ENCODE measurements at regions not wholly inside any gene's neighbourhood (a gene's known extent, or its start where the extent isn't known, plus 50 kb on each side); places are given as distances from the start of the nearest gene placed in this dataset.

GRCh38 chr17:79223471-79223870, 148.8 kb downstream of the ENGASE start:
- intact Hi-C loops (cut with micrococcal nuclease; ENCODE audit: unreplicated experiment) = no loop called here
- Histone ChIP-seq H3K27me3 (ENCODE audit: insufficient read depth, low read depth) (peaks cover 86% of the 10 kb centered on the region), H3K9me2 (ENCODE audit: insufficient read depth) (no peaks in the 10 kb centered on the region), H3K27ac (no peak overlapping the region), H2AFZ (no peak overlapping the region), H3K4me3 (no peak overlapping the region), H3K4me1 (replicated peaks; ENCODE audit: insufficient read depth) (no peaks in the 10 kb centered on the region), H3K79me2 (ENCODE audit: low read depth) (no peaks in the 10 kb centered on the region), H3K4me2 (no peak overlapping the region), H3K9me3 (ENCODE audit: insufficient read depth, low read depth) (no peaks in the 10 kb centered on the region), H3K36me3 (ENCODE audit: low read depth) (no peaks in the 10 kb centered on the region), H4K20me1 (ENCODE audit: insufficient read depth) (no peaks in the 10 kb centered on the region), H3F3A (ENCODE audit: insufficient read depth, low read depth) (no peaks in the 10 kb centered on the region)
- CTCF ChIA-PET = no interaction called here
- TF ChIP-seq EZH2 (IDR thresholded peaks at IDR 0.05; ENCODE audit: low read depth) (no peak), CTCF (conservative IDR thresholded peaks at IDR 0.05) (no peak)
- POLR2A ChIA-PET (ENCODE audit: unreplicated experiment) = no interaction called here
- no peak for DNase-seq
- BruUV-seq (replicated peaks) = no TSS peak

- BruUV-seq (replicated peaks) = no TSS peak
- H4K20me1 ChIP-seq (ENCODE audit: insufficient read depth) = no peaks in the 10 kb centered on the region
- no peak overlapping the region for H3K4me2 ChIP-seq
- H3K4me3 ChIP-seq = no peak overlapping the region
- TF ChIP-seq EZH2 (IDR thresholded peaks at IDR 0.05; ENCODE audit: low read depth) (no peak), CTCF (conservative IDR thresholded peaks at IDR 0.05) (no peak)
- DNase-seq = no peak
- H3K9me2 ChIP-seq (ENCODE audit: insufficient read depth) = no peaks in the 10 kb centered on the region
- no peaks in the 10 kb centered on the region for H3F3A ChIP-seq (ENCODE audit: insufficient read depth, low read depth)
- H3K36me3 ChIP-seq (ENCODE audit: low read depth) = no peaks in the 10 kb centered on the region
- H3K79me2 ChIP-seq (ENCODE audit: low read depth) = no peaks in the 10 kb centered on the region
- H3K27ac ChIP-seq = no peak overlapping the region
- POLR2A ChIA-PET (ENCODE audit: unreplicated experiment) = no interaction called here
- no peaks in the 10 kb centered on the region for H3K9me3 ChIP-seq (ENCODE audit: insufficient read depth, low read depth)
- H3K27me3 ChIP-seq (ENCODE audit: insufficient read depth, low read depth) = peaks cover 89% of the 10 kb centered on the region
- CTCF ChIA-PET = no interaction called here
- intact Hi-C loops (cut with micrococcal nuclease; ENCODE audit: unreplicated experiment) = no loop called here
- H2AFZ ChIP-seq = no peak overlapping the region
- H3K4me1 ChIP-seq (replicated peaks; ENCODE audit: insufficient read depth) = no peaks in the 10 kb centered on the region
Observed at GRCh38 chr17:79221597-79221996, 147.0 kb downstream of the ENGASE start.

GRCh38 chr17:79220713-79221291, 146.2 kb downstream of the ENGASE start:
- intact Hi-C loops (cut with micrococcal nuclease; ENCODE audit: unreplicated experiment) = no loop called here
- no peak for TF ChIP-seq EZH2 (IDR thresholded peaks at IDR 0.05; ENCODE audit: low read depth)
- no peak for TF ChIP-seq CTCF (conservative IDR thresholded peaks at IDR 0.05)
- Histone ChIP-seq H3F3A (ENCODE audit: insufficient read depth, low read depth) (no peaks in the 10 kb centered on the region), H3K79me2 (ENCODE audit: low read depth) (no peaks in the 10 kb centered on the region), H3K27ac (no peak overlapping the region), H3K9me3 (ENCODE audit: insufficient read depth, low read depth) (no peaks in the 10 kb centered on the region), H4K20me1 (ENCODE audit: insufficient read depth) (no peaks in the 10 kb centered on the region; the same call in 1 of the 2 replicates), H3K36me3 (ENCODE audit: low read depth) (no peaks in the 10 kb centered on the region), H3K27me3 (ENCODE audit: insufficient read depth, low read depth) (peaks cover 89% of the 10 kb centered on the region), H2AFZ (no peak overlapping the region), H3K4me3 (no peak overlapping the region), H3K4me2 (no peak overlapping the region), H3K9me2 (ENCODE audit: insufficient read depth) (no peaks in the 10 kb centered on the region), H3K4me1 (replicated peaks; ENCODE audit: insufficient read depth) (no peaks in the 10 kb centered on the region)
- ChIA-PET POLR2A (ENCODE audit: unreplicated experiment) (no interaction called here), CTCF (no interaction called here)
- no TSS peak for BruUV-seq (replicated peaks)
- no peak for DNase-seq
